GM12878 (cell line): ENCODE measurements at regions not wholly inside any gene's neighbourhood (a gene's known extent, or its start where the extent isn't known, plus 50 kb on each side); places are given as distances from the start of the nearest gene placed in this dataset.

Experiments used
- ATAC-seq: fragments of 200-7000 bp; cut with Tn5 transposase; 3 replicates; pipeline ENCODE4 v1.9.1; 2020; ENCODE audit warnings: mild to moderate bottlenecking, moderate library complexity
- BruUV-seq: library from RNA; stranded (reverse); fragments of 400-500 nt; replicated peaks from 2 replicates; lab custom pipeline; 2021; lab: Mats Ljungman, UMichigan
- CTCF ChIA-PET: fragments of 300-600 bp; sonication (Branson Sonifier 250); formaldehyde crosslinking; extraction: SDS; loops from one replicate; lab custom pipeline; 2021; ENCODE audit warnings: inconsistent platforms; lab: Yijun Ruan, JAX
- POLR2A ChIA-PET: fragments of 350-600 bp; formaldehyde crosslinking; extraction: SDS; loops from one replicate; lab custom pipeline; 2021; ENCODE audit warnings: inconsistent platforms; lab: Charles Lee
- RAD21 ChIA-PET: fragments of 300-600 bp; sonication (Branson Sonifier 250); formaldehyde crosslinking; loops from one replicate; lab custom pipeline; 2023; ENCODE audit warnings: antibody characterized with exemption; ENCODE audit not compliant: unreplicated experiment; lab: Charles Lee
- SMC1A ChIA-PET: fragments of 300-600 bp; sonication (Branson Sonifier 250); formaldehyde crosslinking; loops from one replicate; lab custom pipeline; 2023; ENCODE audit not compliant: unreplicated experiment, uncharacterized antibody; lab: Charles Lee
- DNase-seq: peaks from one replicate; pipeline ENCODE4 v3.0.0-alpha.2; 2011; ENCODE audit warnings: low read depth, low spot score
- FAIRE-seq: peaks from 3 replicates; lab custom pipeline; 2011; peaks lifted over from hg19 to GRCh38; lab: Jason Lieb, UNC
- H2AFZ ChIP-seq: 2 replicates; pipeline ENCODE4 v1.6.0; 2011; ENCODE audit warnings: low read depth, low read length, control low read depth; ENCODE audit not compliant: control insufficient read depth
- H3K27ac ChIP-seq: 2 replicates; pipeline ENCODE4 v1.5.1; 2011; ENCODE audit warnings: control low read depth; ENCODE audit not compliant: control insufficient read depth, insufficient read depth
- H3K27me3 ChIP-seq, 2 experiments: replicated peaks in 1 of 2; 2 replicates each; pipeline versions ENCODE4 v1.6.0 to v1.6.1; 2011; ENCODE audit warnings: low read length in 1 of 2; ENCODE audit not compliant: control insufficient read depth in 2 of 2, insufficient read depth in 2 of 2
- H3K36me3 ChIP-seq, 2 experiments: 2 replicates each; pipeline ENCODE4 v1.5.1; 2011; ENCODE audit warnings: low read length in 1 of 2; ENCODE audit not compliant: control insufficient read depth in 2 of 2, insufficient read depth in 2 of 2
- H3K4me1 ChIP-seq: 2 replicates; pipeline ENCODE4 v1.6.1; 2011; ENCODE audit warnings: mild to moderate bottlenecking, low read length, moderate library complexity, mixed read lengths; ENCODE audit not compliant: control insufficient read depth, insufficient read depth
- H3K4me2 ChIP-seq: 2 replicates; pipeline ENCODE4 v1.6.0; 2011; ENCODE audit warnings: control low read depth; ENCODE audit not compliant: control insufficient read depth, insufficient read depth
- H3K4me3 ChIP-seq: fragments of 200-600 bp; sonication (generic); 2 replicates; pipeline ENCODE4 v1.5.1; 2016
- H3K79me2 ChIP-seq: 2 replicates; pipeline ENCODE4 v1.6.0; 2011; ENCODE audit warnings: low read length; ENCODE audit not compliant: control insufficient read depth, insufficient read depth
- H3K9ac ChIP-seq: 2 replicates; pipeline ENCODE4 v1.8.0; 2011; ENCODE audit warnings: low read length, control low read depth, mixed read lengths; ENCODE audit not compliant: control insufficient read depth, insufficient read depth
- H3K9me3 ChIP-seq: replicated peaks from 3 replicates; pipeline ENCODE4 v1.5.1; 2011; ENCODE audit warnings: mild to moderate bottlenecking, low read length; ENCODE audit not compliant: control insufficient read depth, insufficient read depth
- H4K20me1 ChIP-seq: 2 replicates; pipeline ENCODE4 v1.6.0; 2011; ENCODE audit not compliant: control insufficient read depth, insufficient read depth
- CHD1 ChIP-seq: IDR thresholded peaks from 2 replicates; pipeline ENCODE4 v1.6.1; 2012; ENCODE audit warnings: low read depth, low read length, improper control_type of control experiment
- FOXK2 ChIP-seq: fragments of 450-650 bp; IDR thresholded peaks from 2 replicates; pipeline ENCODE4 v1.6.1; 2017; ENCODE audit warnings: mild to moderate bottlenecking, moderate library complexity
- KLF5 ChIP-seq: fragments of 450-650 bp; IDR thresholded peaks from 2 replicates; pipeline ENCODE4 v1.6.1; 2014; ENCODE audit warnings: mild to moderate bottlenecking; ENCODE audit not compliant: partially characterized antibody
- LARP7 ChIP-seq: fragments of 450-650 bp; IDR thresholded peaks from 2 replicates; pipeline ENCODE4 v1.6.1; 2017; ENCODE audit warnings: mild to moderate bottlenecking
- MYB ChIP-seq: fragments of 150-350 bp; IDR thresholded peaks from 2 replicates; pipeline ENCODE4 v1.6.1; 2014; ENCODE audit warnings: mild to moderate bottlenecking, low read depth, low read length, borderline replicate concordance
- NR2C1 ChIP-seq: fragments of 450-650 bp; IDR thresholded peaks from 2 replicates; pipeline ENCODE4 v1.6.1; 2017; ENCODE audit warnings: antibody characterized with exemption, mild to moderate bottlenecking, moderate library complexity
- PML ChIP-seq: IDR thresholded peaks from 2 replicates; pipeline ENCODE4 v1.6.1; 2012; ENCODE audit warnings: low read length, inconsistent platforms
- SP1 ChIP-seq: IDR thresholded peaks from one replicate; pipeline ENCODE4 v1.6.1; 2011; ENCODE audit warnings: low read depth, low read length
- STAT3 ChIP-seq: IDR thresholded peaks from 2 replicates; pipeline ENCODE4 v1.6.1; 2011; ENCODE audit warnings: low read depth, low read length, improper control_type of control experiment
- SUZ12 ChIP-seq: fragments of 200-600 bp; sonication (generic); IDR thresholded peaks from one replicate; pipeline ENCODE4 v1.6.1; 2018; ENCODE audit warnings: antibody characterized with exemption, mild to moderate bottlenecking; ENCODE audit not compliant: unreplicated experiment
- YBX1 ChIP-seq: fragments of 450-650 bp; IDR thresholded peaks from 2 replicates; pipeline ENCODE4 v1.6.1; 2016; ENCODE audit warnings: antibody characterized with exemption
- ZNF217 ChIP-seq: fragments of 450-650 bp; IDR thresholded peaks from 2 replicates; pipeline ENCODE4 v1.6.1; 2017; ENCODE audit warnings: antibody characterized with exemption, mild to moderate bottlenecking
- ZZZ3 ChIP-seq: IDR thresholded peaks from 2 replicates; pipeline ENCODE4 v1.6.1; 2011; ENCODE audit warnings: low read depth; ENCODE audit not compliant: control insufficient read depth, insufficient read length
- WGBS: methylation state at CpG from one replicate; pipeline ENCODE4 v1.1.6; 2016; ENCODE audit warnings: low lambda C conversion rate; ENCODE audit not compliant: insufficient replicate concordance, insufficient coverage; ENCODE audit errors: missing lambda C conversion rate; 5-methylcytosine and 5-hydroxymethylcytosine counted together
- in situ Hi-C: fragments of 300-500 bp; cut with MboI; formaldehyde crosslinking; loops from 9 replicates; pipeline ENCODE4 v1.14.3; 2018; ENCODE audit warnings: mixed read lengths
- intact Hi-C: fragments of 100-400 bp; cut with micrococcal nuclease; formaldehyde crosslinking; loops from one replicate; pipeline ENCODE4 v1.14.2; 2022; ENCODE audit not compliant: unreplicated experiment
- TF ChIP-seq, protein P1 (sequence below): IDR thresholded peaks from 2 replicates; pipeline ENCODE4 v1.6.1; 2011; ENCODE audit warnings: low read depth, mild to moderate bottlenecking, low read length, moderate library complexity, borderline replicate concordance; ENCODE audit errors: extremely low read depth
- TF ChIP-seq, protein P2 (sequence below): IDR thresholded peaks from 2 replicates; pipeline ENCODE4 v1.6.1; 2012; ENCODE audit warnings: low read depth, low read length, improper control_type of control experiment
- TF ChIP-seq, protein P3 (sequence below): fragments of 450-650 bp; IDR thresholded peaks from 2 replicates; pipeline ENCODE4 v1.6.1; 2017; ENCODE audit warnings: mild to moderate bottlenecking, low read depth, inconsistent platforms; ENCODE audit not compliant: poor library complexity, severe bottlenecking

DNA sequence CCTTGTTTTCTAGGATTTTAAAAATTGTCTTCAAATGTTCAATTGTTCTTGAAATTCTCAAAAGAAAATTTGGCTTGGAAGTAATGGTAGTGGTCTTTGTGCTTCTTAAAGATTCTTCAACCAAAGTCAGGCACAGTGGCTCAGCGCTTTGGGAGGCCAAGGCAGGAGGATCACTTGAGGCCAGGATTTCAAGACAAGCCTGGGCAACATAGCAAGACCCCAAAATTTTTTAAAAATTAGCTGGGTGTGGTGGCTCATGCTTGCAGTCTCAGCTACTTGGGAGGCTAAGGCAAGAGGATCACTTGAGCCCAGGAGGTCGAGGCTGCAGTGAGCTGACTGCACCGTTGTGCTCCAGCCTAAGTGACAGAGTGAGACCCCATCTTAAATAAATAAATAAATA, 153.5 kb upstream of the ZNF507 start:
- FAIRE-seq (no peak), ATAC-seq (no peak), DNase-seq (no peak)
- intact Hi-C loops (no loop called here), in situ Hi-C loops (no loop called here)
- Histone ChIP-seq H3K9ac (no peak overlapping the region), H3K4me1 (no peaks in the 10 kb centered on the region), H3K4me3 (no peak overlapping the region), H3K9me3 (no peaks in the 10 kb centered on the region), H3K79me2 (no peaks in the 10 kb centered on the region), H3K27ac (no peak overlapping the region), H4K20me1 (no peaks in the 10 kb centered on the region), H3K36me3 (no peaks in the 10 kb centered on the region), H2AFZ (no peak overlapping the region), H3K27me3 (no peaks in the 10 kb centered on the region), H3K4me2 (no peak overlapping the region)
- ChIA-PET RAD21 (no interaction called here), SMC1A (no interaction called here), CTCF (interaction anchor here (1.9 kb wide), 1 partner anchor 30 kb away, joined by 3 read pairs; no protein-coding TSS in a partner anchor), POLR2A (no interaction called here)
- BruUV-seq, result no TSS peak
- TF ChIP-seq STAT3 (no peak), SUZ12 (no peak), PML (no peak), FOXK2 (no peak), CHD1 (no peak), LARP7 (no peak), YBX1 (no peak), MYB (no peak), NR2C1 (no peak), ZZZ3 (no peak), ZNF217 (no peak), SP1 (no peak), KLF5 (no peak)
- TF ChIP-seq, protein P1, sequence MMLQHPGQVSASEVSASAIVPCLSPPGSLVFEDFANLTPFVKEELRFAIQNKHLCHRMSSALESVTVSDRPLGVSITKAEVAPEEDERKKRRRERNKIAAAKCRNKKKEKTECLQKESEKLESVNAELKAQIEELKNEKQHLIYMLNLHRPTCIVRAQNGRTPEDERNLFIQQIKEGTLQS, result no peak
- TF ChIP-seq, protein P2, sequence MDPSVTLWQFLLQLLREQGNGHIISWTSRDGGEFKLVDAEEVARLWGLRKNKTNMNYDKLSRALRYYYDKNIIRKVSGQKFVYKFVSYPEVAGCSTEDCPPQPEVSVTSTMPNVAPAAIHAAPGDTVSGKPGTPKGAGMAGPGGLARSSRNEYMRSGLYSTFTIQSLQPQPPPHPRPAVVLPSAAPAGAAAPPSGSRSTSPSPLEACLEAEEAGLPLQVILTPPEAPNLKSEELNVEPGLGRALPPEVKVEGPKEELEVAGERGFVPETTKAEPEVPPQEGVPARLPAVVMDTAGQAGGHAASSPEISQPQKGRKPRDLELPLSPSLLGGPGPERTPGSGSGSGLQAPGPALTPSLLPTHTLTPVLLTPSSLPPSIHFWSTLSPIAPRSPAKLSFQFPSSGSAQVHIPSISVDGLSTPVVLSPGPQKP, result no peak
- TF ChIP-seq, protein P3, sequence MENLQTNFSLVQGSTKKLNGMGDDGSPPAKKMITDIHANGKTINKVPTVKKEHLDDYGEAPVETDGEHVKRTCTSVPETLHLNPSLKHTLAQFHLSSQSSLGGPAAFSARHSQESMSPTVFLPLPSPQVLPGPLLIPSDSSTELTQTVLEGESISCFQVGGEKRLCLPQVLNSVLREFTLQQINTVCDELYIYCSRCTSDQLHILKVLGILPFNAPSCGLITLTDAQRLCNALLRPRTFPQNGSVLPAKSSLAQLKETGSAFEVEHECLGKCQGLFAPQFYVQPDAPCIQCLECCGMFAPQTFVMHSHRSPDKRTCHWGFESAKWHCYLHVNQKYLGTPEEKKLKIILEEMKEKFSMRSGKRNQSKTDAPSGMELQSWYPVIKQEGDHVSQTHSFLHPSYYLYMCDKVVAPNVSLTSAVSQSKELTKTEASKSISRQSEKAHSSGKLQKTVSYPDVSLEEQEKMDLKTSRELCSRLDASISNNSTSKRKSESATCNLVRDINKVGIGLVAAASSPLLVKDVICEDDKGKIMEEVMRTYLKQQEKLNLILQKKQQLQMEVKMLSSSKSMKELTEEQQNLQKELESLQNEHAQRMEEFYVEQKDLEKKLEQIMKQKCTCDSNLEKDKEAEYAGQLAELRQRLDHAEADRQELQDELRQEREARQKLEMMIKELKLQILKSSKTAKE, result no peak
- WGBS, result 8% methylated on average over 3 of the region's 3 CpGs
